ENCODE measurements at regions not wholly inside any gene's neighbourhood (a gene's known extent, or its start where the extent isn't known, plus 50 kb on each side); places are given as distances from the start of the nearest gene placed in this dataset.

GRCh38 chr21:16028142-16028541 lies 298.4 kb downstream of the USP25 start:
- TF ChIP-seq, protein P1, sequence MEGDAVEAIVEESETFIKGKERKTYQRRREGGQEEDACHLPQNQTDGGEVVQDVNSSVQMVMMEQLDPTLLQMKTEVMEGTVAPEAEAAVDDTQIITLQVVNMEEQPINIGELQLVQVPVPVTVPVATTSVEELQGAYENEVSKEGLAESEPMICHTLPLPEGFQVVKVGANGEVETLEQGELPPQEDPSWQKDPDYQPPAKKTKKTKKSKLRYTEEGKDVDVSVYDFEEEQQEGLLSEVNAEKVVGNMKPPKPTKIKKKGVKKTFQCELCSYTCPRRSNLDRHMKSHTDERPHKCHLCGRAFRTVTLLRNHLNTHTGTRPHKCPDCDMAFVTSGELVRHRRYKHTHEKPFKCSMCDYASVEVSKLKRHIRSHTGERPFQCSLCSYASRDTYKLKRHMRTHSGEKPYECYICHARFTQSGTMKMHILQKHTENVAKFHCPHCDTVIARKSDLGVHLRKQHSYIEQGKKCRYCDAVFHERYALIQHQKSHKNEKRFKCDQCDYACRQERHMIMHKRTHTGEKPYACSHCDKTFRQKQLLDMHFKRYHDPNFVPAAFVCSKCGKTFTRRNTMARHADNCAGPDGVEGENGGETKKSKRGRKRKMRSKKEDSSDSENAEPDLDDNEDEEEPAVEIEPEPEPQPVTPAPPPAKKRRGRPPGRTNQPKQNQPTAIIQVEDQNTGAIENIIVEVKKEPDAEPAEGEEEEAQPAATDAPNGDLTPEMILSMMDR (IDR thresholded peaks at IDR 0.05; ENCODE audit: insufficient read depth, low read depth, low read length, missing control alignments): no peak
- DNase-seq (ENCODE audit: low read depth): no peak
- no peak overlapping the region for H3K4me3 ChIP-seq (ENCODE audit: low read depth, low read length)

DNA sequence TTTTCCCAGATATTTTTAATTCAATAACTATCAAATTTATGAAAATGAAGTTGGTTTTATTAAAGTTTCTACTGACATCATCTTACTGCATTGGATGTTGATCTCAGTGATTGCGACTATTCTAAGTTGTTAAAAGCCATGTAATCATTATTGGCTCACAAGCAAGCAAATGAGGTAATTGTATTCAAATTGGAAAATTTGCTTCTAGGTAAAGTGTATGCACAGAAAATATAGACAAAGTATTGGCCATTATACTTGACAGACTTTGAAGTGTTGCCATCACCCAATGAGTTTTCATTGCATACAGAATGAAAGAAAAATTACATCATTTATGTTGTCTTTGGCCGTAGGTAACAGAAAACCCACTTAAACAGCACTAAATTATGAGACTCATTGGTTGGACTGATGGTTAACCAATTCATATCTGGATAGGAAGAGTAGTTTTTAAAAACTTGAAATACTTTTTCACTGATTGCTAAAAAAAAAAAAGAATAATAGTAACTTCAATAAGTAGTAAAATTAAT lies 299.2 kb downstream of the USP25 start:
- H3K4me3 ChIP-seq (ENCODE audit: low read depth, low read length): no peak overlapping the region
- TF ChIP-seq, protein P1 (IDR thresholded peaks at IDR 0.05; ENCODE audit: insufficient read depth, low read depth, low read length, missing control alignments): no peak
- no peak for DNase-seq (ENCODE audit: low read depth)

DNA sequence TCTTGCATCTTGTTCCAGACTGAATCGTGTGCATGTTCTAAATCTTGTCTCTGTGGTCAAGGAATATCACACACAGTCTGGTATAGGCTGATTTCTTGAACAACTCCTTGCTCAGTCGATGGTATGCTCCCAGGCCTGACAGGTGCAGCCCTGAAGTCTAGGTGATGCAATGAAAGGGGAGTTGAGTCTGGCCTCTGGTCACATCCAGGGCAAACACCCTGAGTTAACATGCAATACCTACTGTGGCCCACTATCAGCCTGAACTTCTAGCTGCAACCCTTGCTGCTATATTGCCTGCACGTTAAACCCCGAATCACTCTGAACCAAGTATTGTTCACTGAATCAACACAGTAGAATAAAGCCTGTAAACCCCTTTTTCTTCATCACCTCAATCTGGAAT lies 303.4 kb downstream of the USP25 start:
- no peak overlapping the region for H3K4me3 ChIP-seq (ENCODE audit: low read depth, low read length)
- TF ChIP-seq, protein P1 (IDR thresholded peaks at IDR 0.05; ENCODE audit: insufficient read depth, low read depth, low read length, missing control alignments): no peak
- no peak for DNase-seq (ENCODE audit: low read depth)

DNA sequence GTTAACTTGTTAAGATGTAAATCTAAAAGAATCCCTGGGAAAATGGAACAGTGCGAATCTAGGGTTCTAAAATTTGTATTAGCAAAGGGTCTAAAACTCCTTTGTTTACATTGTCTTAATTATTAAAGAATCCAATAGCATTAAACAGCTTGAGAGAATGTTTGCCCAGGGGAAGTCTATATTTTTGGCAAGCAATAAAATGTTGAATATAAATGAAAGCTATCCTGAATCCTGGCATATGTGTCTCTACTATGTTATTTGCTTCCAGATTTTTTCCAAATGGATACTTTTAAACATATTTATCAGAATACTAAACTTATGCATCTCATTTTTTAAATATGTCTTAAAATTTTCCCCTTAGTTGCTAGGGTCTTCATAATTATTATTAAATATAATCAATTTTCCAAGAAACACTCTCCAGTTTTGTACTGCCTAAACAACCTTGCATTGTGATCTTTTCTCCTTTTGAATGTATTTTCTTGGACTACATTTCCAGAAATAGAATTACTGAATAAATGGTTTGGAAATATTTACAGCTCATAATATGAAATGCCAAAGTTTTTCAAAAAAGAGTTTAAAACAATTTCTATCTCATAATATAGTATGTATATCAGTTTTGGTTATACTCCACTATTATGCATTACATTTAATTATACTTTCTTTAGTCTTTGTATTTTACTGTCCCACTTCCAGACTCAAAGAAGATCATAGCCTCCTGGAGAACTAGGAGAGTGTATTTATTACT lies 304.8 kb downstream of the USP25 start:
- TF ChIP-seq, protein P1 (IDR thresholded peaks at IDR 0.05; ENCODE audit: insufficient read depth, low read depth, low read length, missing control alignments): no peak
- no peak for DNase-seq (ENCODE audit: low read depth)
- no peak overlapping the region for H3K4me3 ChIP-seq (ENCODE audit: low read depth, low read length)

- TF ChIP-seq, protein P1 (IDR thresholded peaks at IDR 0.05; ENCODE audit: insufficient read depth, low read depth, low read length, missing control alignments): no peak
- no peak for DNase-seq (ENCODE audit: low read depth)
- H3K4me3 ChIP-seq (ENCODE audit: low read depth, low read length): no peak overlapping the region
These were observed 307.7 kb downstream of the USP25 start for GRCh38 chr21:16037421-16037955.

GRCh38 chr21:16040601-16041000 lies 310.8 kb downstream of the USP25 start:
- no peak for DNase-seq (ENCODE audit: low read depth)
- no peak overlapping the region for H3K4me3 ChIP-seq (ENCODE audit: low read depth, low read length)
- TF ChIP-seq, protein P1 (IDR thresholded peaks at IDR 0.05; ENCODE audit: insufficient read depth, low read depth, low read length, missing control alignments): no peak
